Smooth muscle cell (in vitro differentiated cells): ENCODE measurements at regions not wholly inside any gene's neighbourhood (a gene's known extent, or its start where the extent isn't known, plus 50 kb on each side); places are given as distances from the start of the nearest gene placed in this dataset.

ENCODE experiments used
- DNase-seq: peaks from one replicate; lab custom pipeline; 2025; ENCODE audit not compliant: unreplicated experiment; lab: John Stamatoyannopoulos, UW
- H2AFZ ChIP-seq: fragments of 200-600 bp; sonication (generic); 2 replicates; pipeline ENCODE4 v1.6.0; 2016; ENCODE audit warnings: antibody characterized with exemption, low read depth, mild to moderate bottlenecking
- H3F3A ChIP-seq: fragments of 200-600 bp; sonication (generic); 2 replicates; pipeline ENCODE4 v1.6.0; 2017; ENCODE audit warnings: antibody characterized with exemption, low read depth
- H3K27ac ChIP-seq: fragments of 200-600 bp; sonication (generic); 2 replicates; pipeline ENCODE4 v1.5.1; 2016; ENCODE audit warnings: low read depth, mild to moderate bottlenecking
- H3K27me3 ChIP-seq: fragments of 200-600 bp; sonication (generic); 2 replicates; pipeline ENCODE4 v1.6.1; 2016; ENCODE audit warnings: low read depth, mild to moderate bottlenecking
- H3K36me3 ChIP-seq: fragments of 200-600 bp; sonication (generic); 2 replicates; pipeline ENCODE4 v1.5.1; 2016; ENCODE audit warnings: low read depth
- H3K4me1 ChIP-seq: fragments of 200-600 bp; sonication (generic); 2 replicates; pipeline ENCODE4 v1.5.1; 2016; ENCODE audit warnings: low read depth
- H3K4me2 ChIP-seq: fragments of 200-600 bp; sonication (generic); 2 replicates; pipeline ENCODE4 v1.6.0; 2016; ENCODE audit warnings: mild to moderate bottlenecking
- H3K4me3 ChIP-seq: fragments of 200-600 bp; sonication (generic); 2 replicates; pipeline ENCODE4 v1.5.1; 2016; ENCODE audit warnings: mild to moderate bottlenecking
- H3K79me2 ChIP-seq: fragments of 200-600 bp; sonication (generic); 2 replicates; pipeline ENCODE4 v1.6.0; 2016; ENCODE audit warnings: low read depth, mild to moderate bottlenecking
- H3K9ac ChIP-seq: fragments of 200-600 bp; sonication (generic); 2 replicates; pipeline ENCODE4 v1.6.0; 2016; ENCODE audit warnings: low read depth
- H3K9me3 ChIP-seq: fragments of 200-600 bp; sonication (generic); replicated peaks from 2 replicates; pipeline ENCODE4 v1.5.1; 2016; ENCODE audit warnings: low read depth
- H4K20me1 ChIP-seq: fragments of 200-600 bp; sonication (generic); 2 replicates; pipeline ENCODE4 v1.6.0; 2016; ENCODE audit warnings: low read depth
- CTCF ChIP-seq: fragments of 200-600 bp; sonication (generic); IDR thresholded peaks from 2 replicates; pipeline ENCODE4 v1.5.1; 2017; ENCODE audit warnings: borderline replicate concordance, mild to moderate bottlenecking, antibody characterized with exemption; ENCODE audit not compliant: insufficient read depth, poor library complexity, severe bottlenecking
- WGBS: methylation state at CpG from one replicate; pipeline ENCODE4 v1.1.7; 2016; ENCODE audit warnings: low lambda C conversion rate; 5-methylcytosine and 5-hydroxymethylcytosine counted together

DNA sequence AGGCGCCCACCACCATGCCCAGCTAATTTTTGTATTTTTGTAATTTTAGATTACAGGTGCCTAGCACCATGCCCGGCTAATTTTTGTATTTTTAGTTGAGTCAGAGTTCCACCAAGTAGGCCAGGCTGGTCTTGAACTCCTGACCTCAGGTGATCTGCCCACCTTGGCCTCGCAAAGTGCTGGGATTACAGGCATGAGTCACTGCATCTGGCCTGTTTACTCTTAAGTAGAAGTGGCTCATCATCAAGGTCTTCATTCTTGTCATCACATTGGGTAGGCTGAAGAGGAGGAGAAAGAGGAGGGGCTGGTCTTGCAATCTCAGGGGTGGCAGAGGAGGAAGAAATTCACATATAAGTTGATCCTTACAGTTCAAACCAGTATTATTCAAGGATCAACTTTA lies 152.4 kb upstream of the ATP2B1 start:
- H3K9ac ChIP-seq = no peak overlapping the region
- H3K4me3 ChIP-seq = no peak overlapping the region
- 76% methylated on average over 3 of the region's 3 CpGs for WGBS
- TF ChIP-seq CTCF = no peak
- H3K79me2 ChIP-seq = no peaks in the 10 kb centered on the region
- H4K20me1 ChIP-seq = no peaks in the 10 kb centered on the region
- H3F3A ChIP-seq = peaks cover 11% of the 10 kb centered on the region
- H3K4me2 ChIP-seq = no peak overlapping the region
- no peaks in the 10 kb centered on the region for H3K36me3 ChIP-seq
- no peaks in the 10 kb centered on the region for H3K9me3 ChIP-seq
- DNase-seq = no peak
- H3K27me3 ChIP-seq = peaks cover 13% of the 10 kb centered on the region
- H2AFZ ChIP-seq = no peak overlapping the region
- peaks cover 6% of the 10 kb centered on the region for H3K4me1 ChIP-seq
- no peak overlapping the region for H3K27ac ChIP-seq

DNA sequence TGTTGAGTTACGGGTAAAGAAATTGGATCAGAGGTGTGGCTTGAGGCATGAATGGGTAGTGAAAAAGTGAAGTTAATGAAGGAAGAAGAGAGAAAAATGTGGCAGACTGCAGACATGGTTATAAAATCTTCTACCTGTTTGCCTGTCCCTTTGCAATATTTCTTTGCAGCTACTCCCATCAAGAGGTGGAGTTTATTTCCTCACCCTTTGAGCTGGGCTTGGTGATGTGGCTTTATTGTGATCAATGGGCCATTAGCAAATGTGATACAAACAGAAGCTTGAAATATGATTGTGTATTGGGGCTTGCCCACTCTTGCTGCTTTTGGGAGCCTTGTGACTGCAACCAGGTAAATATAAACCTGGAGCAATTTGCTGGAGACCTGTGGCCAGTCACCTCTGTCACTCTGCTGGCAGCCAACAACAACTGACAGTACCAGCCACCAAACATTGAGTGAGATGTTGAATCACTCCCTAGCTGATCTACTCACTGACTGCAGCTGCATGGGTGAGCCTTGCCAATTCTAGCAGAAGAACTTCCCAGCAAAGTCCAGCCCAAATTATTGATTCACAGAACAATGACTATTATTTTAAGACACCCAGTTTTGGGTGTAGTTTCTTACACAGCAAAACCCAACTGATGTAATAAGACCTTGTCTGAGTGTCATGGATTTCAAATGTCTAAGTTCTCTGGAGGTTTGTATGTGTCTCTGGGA lies 151.0 kb upstream of the ATP2B1 start:
- no peak for TF ChIP-seq CTCF
- Histone ChIP-seq H3F3A (peaks cover 15% of the 10 kb centered on the region), H3K9ac (no peak overlapping the region), H3K36me3 (no peaks in the 10 kb centered on the region), H3K9me3 (no peaks in the 10 kb centered on the region), H3K4me1 (peaks cover 6% of the 10 kb centered on the region), H3K27me3 (peaks cover 13% of the 10 kb centered on the region), H3K4me3 (no peak overlapping the region), H4K20me1 (no peaks in the 10 kb centered on the region), H3K79me2 (no peaks in the 10 kb centered on the region), H2AFZ (no peak overlapping the region), H3K27ac (no peak overlapping the region), H3K4me2 (no peak overlapping the region)
- DNase-seq = no peak
- 3% methylated on average over 1 of the region's 1 CpG for WGBS

GRCh38 chr12:89858718-89859117 lies 150.1 kb upstream of the ATP2B1 start:
- H3K9me3 ChIP-seq = no peaks in the 10 kb centered on the region
- H3K79me2 ChIP-seq = no peaks in the 10 kb centered on the region
- no peaks in the 10 kb centered on the region for H3K36me3 ChIP-seq
- no peak for DNase-seq
- H3K4me3 ChIP-seq = no peak overlapping the region
- H3F3A ChIP-seq = peaks cover 15% of the 10 kb centered on the region
- H3K4me2 ChIP-seq = no peak overlapping the region
- 64% methylated on average over 3 of the region's 3 CpGs for whole genome bisulfite sequencing
- H3K27me3 ChIP-seq = peaks cover 13% of the 10 kb centered on the region
- no peak for TF ChIP-seq CTCF
- no peaks in the 10 kb centered on the region for H3K4me1 ChIP-seq
- no peak overlapping the region for H3K9ac ChIP-seq
- no peak overlapping the region for H2AFZ ChIP-seq
- H3K27ac ChIP-seq = no peak overlapping the region
- H4K20me1 ChIP-seq = no peaks in the 10 kb centered on the region
